GM18517 (cell line): ENCODE measurements at regions not wholly inside any gene's neighbourhood (a gene's known extent, or its start where the extent isn't known, plus 50 kb on each side); places are given as distances from the start of the nearest gene placed in this dataset.
A peak's percentile ranks its signal among the peaks of the same experiment; 100 is the strongest.

Experiments
- ATAC-seq: cut with Tn5 transposase; IDR thresholded peaks from one replicate; pipeline ENCODE4 v1.9.1; 2021; ENCODE audit warnings: mild to moderate bottlenecking, moderate library complexity; ENCODE audit not compliant: unreplicated experiment

DNA sequence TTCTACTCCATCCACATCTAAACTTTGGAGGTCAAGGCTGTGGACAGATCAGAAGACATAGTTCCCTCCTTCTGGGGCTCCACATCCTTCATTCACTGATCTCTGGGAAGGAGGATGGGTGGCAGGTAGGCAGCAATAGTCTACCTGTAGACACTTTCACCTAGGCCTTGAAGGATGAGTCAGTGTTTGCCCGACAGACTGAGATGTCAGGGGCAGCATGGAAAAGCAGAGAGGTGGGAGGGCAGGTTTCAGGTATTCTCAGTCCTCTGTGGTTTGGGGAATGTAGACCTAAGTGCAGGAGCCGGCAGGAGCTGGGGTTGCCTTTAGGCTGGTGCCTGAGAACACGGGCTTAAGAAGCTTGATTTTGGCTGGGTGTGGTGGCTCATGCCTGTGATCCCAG is 171.9 kb upstream of the ZNF267 start:
- no peak for ATAC-seq

DNA sequence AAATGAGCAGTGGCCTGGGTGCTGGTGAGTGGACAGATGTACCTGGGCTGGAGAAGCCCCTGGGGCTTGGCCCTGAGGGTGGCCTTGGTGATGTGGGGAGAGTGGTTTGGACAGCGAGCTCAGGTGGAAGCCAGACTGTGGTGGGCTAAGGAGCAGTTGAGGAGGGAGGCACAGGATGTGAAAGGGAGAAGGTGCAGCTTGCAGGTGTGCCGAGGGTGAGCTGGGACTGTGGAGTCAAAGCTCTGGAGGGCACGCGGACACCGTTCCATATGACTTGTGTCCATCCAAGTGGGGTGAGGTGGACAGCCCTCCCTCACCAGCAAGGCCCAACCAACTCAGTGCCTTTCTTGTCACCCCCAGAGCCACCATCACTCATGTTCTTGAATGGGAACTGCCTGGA is 170.8 kb upstream of the ZNF267 start:
- no peak for ATAC-seq

DNA sequence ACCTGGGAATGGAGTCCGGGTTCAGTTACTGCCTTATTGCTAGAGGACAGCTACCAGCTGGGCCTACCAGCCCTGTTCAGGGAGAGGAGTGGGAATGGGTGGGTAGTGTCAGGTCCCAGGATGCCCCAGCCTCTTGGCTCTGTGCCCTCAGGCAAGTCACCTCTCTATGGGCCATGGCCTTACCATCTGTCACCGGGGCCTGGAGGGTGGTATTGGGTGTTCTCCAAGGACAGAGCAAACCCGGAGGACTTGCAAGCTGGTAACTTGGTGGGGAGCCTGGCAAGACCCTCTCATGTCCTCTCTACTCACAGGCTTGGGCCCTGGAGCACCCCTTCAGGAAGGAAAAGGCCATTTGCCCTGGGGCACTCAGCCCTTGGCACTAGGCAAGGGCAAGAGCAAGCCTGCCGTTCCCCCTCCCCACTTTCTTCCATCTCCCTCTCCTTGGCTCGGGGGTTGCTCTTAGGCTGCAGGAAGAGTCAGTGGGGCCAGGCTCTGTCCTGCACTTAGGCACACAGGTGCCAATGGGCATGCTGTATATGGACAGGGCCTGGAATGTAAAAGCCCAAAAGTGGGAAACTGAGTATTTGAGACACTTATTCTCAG is 170.0 kb upstream of the ZNF267 start:
- no peak for ATAC-seq

DNA sequence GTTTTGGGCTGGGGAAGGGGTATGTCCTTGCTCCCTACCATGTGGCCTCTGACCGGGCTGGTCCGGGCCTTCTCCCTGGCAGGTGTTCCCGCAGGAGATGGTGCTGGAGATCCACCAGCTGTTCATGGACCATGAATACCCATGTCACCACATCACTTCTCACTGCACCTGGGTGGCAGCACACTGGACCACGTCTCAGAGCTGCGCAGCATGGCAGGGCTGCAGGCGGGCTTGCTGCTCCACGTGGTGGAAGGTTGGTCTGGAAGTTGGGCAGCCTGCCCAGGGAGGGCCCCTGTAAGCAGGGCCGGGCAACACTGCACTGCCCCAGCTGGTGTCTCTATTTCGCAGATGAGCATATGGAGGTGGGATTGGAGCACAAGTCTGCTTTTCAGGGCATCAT is 169.5 kb upstream of the ZNF267 start:
- ATAC-seq: no peak

DNA sequence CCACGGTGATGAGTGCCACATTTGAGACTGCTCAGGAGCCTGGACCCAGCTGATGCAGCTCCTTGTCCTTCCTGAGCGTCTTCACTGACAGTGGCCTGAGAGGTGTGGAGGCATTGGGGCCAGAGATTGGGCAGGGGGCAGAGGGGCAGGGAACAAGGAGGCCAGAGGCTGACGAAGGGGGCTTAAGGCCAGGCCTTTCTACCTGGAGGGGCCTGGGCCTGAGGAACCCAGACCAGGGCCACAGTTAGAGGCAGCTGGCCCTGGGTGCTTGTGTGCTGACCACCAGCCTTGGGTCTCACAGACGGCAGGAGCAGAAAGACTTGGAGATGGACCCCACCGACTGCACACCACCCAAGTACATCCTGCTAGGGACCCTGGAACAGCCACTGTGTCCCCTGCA is 168.2 kb upstream of the ZNF267 start:
- ATAC-seq: no peak

DNA sequence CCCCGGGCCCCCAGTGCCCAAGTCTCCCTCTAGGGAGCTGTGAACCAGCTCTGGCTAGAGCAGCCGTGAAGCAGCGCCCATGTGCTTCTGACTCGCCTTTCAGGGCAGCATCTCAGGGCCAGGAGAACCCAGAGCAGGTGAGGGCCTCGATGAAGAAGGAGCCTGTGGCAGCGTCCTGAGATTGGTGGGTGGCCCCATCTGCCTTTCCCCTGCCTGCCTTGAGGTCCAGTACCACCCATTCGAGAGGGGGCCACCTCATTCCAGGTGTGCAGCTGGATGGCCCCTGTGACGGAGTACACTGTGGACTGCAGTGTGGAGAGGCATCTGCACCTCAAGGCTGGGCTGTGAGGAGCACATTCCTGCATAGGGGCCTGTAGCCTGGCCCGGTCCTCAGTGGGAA is 167.3 kb upstream of the ZNF267 start:
- no peak for ATAC-seq

DNA sequence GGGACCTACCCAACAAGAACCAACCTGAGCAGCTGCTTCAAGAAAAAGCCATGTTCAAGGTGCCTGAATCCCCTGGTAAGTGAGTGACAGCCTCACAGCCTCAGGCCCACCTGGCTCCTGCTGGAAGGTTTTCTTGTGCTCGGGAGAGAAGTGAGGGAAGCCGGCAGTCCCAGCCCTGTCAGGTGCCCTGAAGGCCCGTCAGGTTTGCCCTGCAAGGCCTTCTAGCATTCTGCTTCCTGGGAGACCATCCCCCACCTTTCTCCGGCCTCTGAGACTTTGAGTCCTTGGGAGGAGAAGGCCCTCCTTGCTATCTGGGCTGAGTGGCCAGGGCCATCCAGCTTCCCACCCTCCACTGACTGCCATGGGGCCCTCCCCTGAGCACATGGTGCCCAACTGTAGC is 166.7 kb upstream of the ZNF267 start:
- no peak for ATAC-seq

DNA sequence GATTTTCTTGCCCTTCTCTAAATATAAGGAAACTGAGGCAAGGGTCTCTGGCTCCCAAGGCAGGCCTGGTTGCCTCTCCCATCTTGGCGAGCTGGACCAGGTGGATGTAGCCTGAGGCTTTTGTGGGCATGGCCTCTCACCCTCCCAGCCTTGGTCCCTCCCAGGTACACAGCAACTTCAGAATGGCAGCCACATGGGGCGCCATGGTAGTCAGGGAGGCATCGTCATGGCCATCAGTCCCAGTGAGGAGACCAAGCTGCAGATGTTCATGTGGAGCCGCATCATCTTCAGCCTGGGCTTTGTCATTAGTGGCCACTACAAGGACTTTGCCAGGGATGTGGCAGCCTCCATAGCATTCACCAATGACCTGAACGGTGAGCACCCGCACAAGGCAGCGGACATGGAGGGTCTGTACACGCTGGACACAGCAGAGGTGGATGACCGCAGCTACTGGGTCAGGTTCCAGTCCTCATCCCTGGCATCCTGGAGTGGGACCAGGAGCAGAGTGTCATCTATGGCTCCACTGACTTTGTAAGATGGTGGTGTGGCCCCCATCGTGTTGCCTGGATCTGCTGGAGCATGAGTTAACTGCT is 165.8 kb upstream of the ZNF267 start:
- no peak for ATAC-seq

DNA sequence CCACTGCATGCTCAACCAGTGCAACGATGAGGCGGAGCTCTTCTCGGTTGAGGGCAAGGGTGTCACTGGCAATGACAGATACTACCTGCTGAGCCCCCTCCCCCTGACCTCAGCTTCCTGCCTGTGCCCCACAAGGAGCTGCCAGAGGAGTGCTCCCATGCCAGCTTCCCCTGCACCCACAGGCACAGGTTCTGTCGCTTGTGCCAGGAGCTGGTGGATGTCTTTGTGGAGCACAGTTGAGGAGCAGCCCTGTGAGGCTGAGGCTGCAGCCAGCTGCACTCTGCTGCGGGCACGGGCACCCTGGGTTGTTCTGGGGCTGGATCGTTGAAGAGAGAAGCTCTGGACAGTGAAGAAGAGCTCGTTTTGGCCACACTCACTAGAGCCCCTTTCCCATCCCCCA is 165.3 kb upstream of the ZNF267 start:
- ATAC-seq: no peak

DNA sequence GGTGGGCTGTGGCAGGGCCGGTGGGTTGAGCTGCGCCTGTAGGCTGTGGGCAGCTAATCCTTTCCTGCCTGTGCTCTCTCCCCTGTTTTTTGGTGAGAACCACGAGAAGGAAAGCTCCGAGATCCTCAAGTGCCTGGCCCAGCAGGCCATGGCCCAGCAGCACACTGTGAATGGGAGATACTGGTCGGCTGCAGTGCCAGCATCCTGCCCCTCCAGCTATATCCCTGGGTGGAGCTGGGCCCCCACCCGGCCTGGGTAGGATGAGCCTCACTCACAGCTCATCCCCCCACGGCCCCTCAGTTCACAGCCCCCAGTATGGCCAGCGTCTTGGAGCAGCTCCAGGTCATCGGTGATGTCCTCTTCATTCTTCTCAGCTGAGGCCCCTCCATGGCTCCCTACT is 164.4 kb upstream of the ZNF267 start:
- ATAC-seq: no peak

DNA sequence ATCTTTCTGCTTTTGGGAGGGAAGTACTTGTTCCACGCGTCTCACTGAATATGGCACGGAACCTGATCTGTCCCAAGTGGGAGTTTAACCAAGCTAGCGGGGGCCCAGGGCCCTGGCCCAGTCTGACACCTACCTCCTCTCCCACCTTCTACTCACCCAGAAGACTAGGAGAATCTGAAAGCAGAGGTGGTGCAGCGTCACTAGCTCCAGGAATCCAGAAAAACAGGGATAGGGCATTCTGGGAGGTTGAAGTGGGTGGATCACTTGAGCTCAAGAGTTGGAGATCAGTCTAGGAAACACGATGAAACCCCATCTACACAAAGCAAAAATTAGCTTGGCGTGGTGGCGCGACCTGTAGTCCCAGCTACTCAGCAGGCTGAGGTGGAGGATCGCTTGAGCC is 163.5 kb upstream of the ZNF267 start:
- no peak for ATAC-seq

DNA sequence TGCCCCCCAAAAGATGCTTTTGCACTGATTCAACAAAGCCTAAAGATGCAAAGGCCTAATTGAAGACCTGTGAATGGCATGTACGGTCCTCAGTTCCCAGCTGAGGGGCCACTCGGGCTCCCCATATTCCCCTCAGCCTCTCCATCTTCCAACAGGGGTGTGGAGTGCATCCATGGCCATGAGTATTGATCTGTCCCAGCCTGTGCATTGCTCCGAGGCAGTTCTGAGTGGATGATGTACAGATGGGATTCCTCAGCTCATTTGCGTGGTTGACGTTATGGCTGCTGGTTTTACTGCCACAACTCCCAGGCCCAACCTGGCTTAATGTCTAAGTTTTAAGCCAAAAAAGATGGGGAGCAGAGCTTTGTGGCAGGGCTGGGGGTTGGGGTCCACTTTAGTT is 162.7 kb upstream of the ZNF267 start:
- ATAC-seq: no peak

DNA sequence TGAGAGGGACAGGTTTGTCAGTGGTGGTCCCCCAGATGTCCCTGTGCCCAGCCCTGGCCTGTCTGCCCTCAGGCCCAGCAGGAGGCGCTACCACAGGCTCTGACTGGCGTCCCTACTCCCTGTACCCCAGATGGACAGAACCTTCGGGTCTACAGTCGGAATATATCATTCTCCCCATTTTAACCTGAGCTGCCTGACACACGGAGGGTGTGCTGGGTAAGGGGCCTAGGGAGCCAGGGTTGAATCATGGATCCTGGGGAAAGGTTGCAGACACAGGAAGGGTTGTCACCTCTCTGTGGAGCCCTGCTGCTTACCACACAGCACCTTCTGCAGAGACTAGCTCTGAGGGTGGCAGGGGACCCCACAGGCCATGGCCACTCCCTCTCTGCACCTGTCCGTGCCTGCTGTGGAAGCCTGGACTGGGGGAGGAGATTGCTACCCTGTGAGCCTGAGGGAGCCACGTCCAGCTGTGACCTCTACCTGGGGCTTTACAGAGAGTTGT is 162.2 kb upstream of the ZNF267 start:
- ATAC-seq: no peak

DNA sequence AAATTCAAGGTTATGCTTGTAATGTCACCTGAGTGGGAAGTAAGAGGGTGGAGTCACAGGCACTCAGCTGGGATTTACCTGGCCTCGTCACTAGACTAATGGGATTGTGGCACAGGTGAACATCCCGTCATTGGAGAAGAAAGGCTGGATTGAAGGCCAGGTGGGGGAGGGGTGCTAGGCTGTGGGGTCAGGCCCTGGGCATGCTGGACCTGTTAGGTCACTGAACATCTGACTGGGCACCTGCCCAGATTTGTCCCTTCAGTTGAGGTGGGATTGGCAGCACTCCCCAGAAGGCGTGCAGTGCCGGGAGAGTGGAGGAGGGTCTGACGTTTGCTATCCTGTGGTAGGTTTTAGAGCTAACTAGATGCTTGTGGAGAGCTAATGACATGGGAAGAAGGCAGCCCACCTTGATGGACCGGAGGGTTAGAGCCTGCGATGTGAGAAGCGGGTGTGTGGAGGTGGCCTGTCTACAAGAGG is 161.5 kb upstream of the ZNF267 start:
- ATAC-seq: no peak

DNA sequence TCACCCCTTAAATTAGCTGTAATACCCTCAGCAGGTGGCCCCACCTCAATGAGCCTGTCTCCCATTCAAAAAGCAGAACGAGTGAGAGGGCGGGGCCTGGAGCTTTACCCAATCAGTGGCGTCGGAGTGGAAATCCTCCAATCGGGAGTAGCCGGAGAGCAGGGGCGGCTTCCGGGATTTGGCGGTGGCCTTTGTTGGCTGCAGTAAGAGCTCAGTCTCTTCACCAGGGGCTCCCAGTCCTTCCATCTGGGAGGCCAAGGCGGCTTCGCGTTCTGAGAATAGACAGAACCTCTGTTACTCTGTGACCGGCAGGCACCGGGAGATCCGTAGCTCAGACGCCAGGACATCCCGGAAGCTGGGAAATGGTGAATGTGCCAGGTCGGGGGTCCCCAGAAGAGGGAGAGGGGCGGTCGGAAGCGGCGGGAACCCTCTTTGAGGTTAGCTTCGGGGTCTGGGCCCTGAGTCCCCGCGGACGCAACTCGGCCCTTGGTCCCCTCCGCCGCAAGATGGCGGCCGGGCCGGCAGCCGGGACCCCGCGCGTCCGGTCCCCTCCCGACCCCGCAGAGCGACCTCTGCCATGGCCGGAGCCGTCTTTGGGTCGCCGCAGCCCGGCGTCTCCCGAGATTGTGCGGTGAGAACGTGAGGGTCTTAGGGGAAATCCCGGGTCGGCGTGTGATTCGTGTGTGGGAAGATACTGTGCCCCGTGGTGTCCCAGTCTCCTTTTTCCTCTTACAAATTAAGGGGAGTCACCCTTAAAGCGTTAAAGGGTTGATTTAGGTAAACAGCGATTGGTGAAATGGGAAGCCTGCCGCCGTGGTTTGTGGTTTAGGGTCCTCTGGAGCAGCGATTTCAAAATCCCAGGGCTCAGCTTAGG is 160.3 kb upstream of the ZNF267 start:
- peak; percentile 95 for ATAC-seq

DNA sequence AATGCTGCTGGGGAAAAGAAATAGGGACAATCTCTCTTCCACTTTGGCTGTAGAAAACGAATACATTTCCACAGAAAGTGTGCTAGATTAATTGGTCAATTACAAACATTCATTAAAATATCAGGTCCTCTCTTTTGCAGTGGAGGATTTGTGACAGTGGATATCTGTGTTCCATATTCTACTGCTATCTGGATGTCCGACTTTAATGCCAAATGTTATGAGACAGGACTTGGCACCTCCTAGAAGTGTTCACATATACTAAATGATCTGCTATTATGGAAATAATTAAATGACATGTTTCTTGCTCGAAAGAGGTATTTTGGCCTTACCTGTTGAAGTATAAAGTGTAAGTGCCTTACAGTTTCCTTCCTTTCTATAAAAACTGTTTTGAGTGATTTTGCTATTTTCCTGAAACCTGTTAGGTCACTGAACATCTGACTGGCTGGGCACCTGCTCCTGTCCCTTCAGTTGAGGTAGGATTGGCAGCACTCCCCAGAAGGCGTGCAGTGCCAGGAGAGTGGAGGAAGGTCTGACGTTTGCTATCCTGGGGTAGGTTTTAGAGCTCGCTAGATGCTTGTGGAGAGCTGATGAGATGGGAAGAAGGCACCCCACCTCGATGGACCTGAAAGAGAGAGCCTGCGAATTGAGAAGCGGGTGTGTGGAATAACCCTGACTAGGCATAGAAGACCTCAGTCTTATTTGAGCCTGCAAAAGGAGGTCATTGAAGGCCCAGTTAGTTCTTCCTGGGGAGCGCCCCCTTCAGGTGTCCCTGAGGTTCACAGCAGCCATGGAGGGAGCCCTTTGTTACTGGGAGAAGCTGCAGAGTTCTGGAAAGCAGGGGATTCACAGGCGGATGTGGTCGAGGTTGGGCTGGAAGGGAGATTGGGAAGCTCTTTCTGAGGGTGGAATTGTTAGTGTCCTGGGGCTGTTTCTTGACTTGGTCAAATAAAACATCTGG is 159.4 kb upstream of the ZNF267 start:
- no peak for ATAC-seq

DNA sequence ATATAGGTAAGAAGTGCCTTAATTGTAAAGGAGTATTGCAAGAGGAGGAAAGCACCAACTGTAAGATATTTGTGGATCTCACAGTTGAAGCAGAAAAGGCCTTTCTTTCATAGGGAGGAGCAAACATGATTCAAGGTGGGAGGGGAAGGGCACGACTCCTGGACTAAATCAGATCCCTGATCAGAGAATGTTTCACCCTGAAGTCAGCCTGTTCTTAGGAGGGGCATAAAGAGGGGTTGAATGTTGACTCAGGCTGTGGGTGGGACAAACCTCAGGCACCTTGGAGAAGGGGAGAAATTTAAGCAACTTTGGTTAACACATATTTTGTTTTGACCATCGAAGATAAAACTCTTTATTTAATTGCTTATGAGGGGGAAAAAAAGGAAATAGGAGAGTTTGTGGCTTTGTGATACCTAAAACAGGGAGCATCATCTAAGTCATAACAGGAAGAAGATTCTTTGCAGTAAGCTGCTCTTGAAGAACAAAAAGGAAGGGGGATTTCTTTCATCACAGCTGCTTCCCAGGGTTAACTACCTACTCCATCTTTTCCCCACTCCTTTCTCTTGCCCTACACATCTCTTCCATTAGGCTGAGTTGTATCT is 158.6 kb upstream of the ZNF267 start:
- ATAC-seq: no peak

DNA sequence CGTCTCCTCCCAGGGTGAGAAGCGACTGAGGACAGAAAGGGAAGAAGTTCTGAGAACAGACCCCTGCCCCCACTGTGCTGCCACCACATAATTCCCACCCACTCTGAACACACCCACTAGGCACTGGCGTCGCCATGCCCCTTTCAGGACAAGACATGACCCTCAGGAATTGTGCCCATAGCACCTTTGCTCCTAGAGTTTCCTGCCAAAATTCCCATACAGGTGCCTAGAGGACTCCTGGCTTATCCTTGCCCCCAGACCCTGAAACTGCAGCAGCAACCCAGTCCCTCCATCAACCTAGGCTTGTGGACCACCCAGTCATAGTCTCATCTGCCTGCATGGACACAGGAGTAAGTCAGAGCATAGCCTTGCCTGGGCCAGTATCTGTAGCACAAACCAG is 157.7 kb upstream of the ZNF267 start:
- ATAC-seq: no peak

DNA sequence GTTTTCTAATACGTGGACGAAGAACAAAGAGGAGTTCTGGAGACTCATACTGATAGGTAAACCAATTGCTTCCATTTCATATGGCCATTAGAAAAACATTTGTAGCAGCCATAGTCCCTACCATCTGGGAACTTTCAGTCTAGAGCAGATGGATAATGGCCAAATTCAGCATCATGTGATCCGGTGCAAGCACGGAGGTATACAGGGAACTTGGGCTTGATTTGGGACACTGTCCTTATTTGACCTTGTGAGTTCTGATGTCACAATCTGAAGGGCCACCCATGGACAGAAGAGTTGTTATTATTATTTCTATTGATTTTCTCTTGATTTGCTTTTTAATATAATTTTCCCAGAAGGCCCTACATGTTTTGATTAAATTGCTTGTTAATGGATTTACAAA is 154.6 kb upstream of the ZNF267 start:
- no peak for ATAC-seq

DNA sequence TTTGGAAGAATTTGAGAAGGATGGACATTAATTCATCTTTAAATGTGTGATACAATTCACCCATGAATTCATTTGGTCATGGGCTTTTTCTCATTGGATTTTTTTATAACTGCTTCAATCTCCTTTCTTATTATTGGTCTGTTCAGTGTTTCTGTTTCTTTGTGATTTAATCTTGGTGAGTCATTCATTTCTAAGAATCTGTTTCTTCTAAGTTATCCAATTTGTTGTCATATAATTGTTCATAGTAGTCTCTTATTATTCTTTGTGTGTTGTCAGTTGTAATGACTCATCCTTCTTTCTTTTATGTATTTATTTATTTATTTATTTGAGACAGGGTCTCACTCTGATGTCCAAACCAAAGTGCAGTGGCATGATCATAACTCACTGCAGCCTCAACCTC is 146.1 kb upstream of the ZNF267 start:
- no peak for ATAC-seq
